WTC11 (cell line): ENCODE measurements at regions not wholly inside any gene's neighbourhood (a gene's known extent, or its start where the extent isn't known, plus 50 kb on each side); places are given as distances from the start of the nearest gene placed in this dataset.

Experiments
- TF ChIP-seq, protein P1 (sequence below): fragments of 200-600 bp; IDR thresholded peaks from 2 replicates; pipeline ENCODE4 v1.8.0; 2022; ENCODE audit warnings: antibody characterized with exemption
- TF ChIP-seq, protein P2 (sequence below): sonication (generic); formaldehyde crosslinking; conservative IDR thresholded peaks from 2 replicates; pipeline ENCODE4 v1.8.1; 2022; ENCODE audit warnings: mild to moderate bottlenecking, missing genetic modification reagents

DNA sequence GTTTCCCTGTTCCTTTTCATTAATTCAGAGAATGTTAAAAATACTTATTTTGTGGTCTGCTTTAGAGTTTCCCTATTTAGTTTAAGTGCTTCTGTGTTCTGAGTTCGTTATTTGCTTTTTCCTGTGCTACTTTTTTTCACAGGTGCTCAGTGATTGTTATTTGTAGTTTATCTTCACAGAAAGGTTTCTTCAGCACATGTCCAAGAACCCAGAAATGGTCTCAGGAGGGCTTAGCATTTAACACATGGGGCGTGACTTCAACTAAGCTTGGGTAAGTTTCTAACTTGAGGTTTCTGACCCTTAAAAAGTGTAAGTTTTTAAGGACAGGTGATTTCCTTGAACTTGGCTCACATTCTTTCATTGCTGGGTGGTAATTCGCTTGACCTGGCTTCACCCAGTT, 157.3 kb downstream of the AASDHPPT start:
- TF ChIP-seq, protein P1, sequence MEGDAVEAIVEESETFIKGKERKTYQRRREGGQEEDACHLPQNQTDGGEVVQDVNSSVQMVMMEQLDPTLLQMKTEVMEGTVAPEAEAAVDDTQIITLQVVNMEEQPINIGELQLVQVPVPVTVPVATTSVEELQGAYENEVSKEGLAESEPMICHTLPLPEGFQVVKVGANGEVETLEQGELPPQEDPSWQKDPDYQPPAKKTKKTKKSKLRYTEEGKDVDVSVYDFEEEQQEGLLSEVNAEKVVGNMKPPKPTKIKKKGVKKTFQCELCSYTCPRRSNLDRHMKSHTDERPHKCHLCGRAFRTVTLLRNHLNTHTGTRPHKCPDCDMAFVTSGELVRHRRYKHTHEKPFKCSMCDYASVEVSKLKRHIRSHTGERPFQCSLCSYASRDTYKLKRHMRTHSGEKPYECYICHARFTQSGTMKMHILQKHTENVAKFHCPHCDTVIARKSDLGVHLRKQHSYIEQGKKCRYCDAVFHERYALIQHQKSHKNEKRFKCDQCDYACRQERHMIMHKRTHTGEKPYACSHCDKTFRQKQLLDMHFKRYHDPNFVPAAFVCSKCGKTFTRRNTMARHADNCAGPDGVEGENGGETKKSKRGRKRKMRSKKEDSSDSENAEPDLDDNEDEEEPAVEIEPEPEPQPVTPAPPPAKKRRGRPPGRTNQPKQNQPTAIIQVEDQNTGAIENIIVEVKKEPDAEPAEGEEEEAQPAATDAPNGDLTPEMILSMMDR = no peak
- TF ChIP-seq, protein P2, sequence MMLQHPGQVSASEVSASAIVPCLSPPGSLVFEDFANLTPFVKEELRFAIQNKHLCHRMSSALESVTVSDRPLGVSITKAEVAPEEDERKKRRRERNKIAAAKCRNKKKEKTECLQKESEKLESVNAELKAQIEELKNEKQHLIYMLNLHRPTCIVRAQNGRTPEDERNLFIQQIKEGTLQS (CRISPR knock-in tag) = no peak
